ENCODE measurements at regions not wholly inside any gene's neighbourhood (a gene's known extent, or its start where the extent isn't known, plus 50 kb on each side); places are given as distances from the start of the nearest gene placed in this dataset.

DNA sequence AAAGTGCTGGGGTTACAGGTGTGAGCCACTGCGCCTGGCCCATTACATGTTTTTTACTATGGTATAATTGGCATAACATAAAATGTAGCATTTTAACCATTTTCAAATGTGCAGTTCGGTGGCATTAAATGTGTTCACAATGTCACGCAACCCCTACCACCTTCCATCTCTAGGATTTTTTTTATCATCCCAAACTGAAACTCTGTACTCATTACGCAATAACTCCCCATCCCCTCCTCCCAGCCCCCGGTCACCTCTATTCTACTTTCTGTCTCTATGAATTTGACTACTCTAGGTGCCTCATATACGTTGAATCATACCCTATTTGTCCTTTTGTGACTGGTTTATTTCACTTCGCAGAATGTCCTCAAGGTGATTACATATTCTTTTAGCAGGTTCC, 233.1 kb upstream of the ARID1B start:
- no peak for TF ChIP-seq POLR2A (IDR thresholded peaks at IDR 0.05)
- TF ChIP-seq, protein P1, sequence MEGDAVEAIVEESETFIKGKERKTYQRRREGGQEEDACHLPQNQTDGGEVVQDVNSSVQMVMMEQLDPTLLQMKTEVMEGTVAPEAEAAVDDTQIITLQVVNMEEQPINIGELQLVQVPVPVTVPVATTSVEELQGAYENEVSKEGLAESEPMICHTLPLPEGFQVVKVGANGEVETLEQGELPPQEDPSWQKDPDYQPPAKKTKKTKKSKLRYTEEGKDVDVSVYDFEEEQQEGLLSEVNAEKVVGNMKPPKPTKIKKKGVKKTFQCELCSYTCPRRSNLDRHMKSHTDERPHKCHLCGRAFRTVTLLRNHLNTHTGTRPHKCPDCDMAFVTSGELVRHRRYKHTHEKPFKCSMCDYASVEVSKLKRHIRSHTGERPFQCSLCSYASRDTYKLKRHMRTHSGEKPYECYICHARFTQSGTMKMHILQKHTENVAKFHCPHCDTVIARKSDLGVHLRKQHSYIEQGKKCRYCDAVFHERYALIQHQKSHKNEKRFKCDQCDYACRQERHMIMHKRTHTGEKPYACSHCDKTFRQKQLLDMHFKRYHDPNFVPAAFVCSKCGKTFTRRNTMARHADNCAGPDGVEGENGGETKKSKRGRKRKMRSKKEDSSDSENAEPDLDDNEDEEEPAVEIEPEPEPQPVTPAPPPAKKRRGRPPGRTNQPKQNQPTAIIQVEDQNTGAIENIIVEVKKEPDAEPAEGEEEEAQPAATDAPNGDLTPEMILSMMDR (IDR thresholded peaks at IDR 0.05): no peak

Data from sigmoid colon (tissue), 3 donors.